ENCODE measurements at regions not wholly inside any gene's neighbourhood (a gene's known extent, or its start where the extent isn't known, plus 50 kb on each side); places are given as distances from the start of the nearest gene placed in this dataset.

DNA sequence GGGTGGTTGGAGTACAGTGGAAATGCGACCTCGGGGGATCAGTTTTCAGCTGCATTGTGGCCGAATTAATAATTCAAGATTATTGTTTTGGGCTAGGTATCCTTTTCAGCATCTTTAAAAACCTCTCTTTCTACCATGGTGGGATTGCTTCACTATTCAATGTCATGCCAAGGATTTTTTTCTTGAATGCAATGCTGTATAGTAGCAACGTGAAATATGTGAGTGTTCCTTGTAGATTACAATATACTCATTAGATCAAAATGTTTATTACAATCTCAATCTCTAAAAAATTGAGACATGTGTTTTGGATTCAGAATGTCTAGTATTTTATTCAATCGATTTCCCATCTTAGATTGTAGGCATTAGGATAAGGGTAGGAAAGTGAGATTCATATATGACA lies 586.5 kb upstream of the TBL1XR1 start:
- TF ChIP-seq, protein P1, sequence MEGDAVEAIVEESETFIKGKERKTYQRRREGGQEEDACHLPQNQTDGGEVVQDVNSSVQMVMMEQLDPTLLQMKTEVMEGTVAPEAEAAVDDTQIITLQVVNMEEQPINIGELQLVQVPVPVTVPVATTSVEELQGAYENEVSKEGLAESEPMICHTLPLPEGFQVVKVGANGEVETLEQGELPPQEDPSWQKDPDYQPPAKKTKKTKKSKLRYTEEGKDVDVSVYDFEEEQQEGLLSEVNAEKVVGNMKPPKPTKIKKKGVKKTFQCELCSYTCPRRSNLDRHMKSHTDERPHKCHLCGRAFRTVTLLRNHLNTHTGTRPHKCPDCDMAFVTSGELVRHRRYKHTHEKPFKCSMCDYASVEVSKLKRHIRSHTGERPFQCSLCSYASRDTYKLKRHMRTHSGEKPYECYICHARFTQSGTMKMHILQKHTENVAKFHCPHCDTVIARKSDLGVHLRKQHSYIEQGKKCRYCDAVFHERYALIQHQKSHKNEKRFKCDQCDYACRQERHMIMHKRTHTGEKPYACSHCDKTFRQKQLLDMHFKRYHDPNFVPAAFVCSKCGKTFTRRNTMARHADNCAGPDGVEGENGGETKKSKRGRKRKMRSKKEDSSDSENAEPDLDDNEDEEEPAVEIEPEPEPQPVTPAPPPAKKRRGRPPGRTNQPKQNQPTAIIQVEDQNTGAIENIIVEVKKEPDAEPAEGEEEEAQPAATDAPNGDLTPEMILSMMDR (CRISPR knock-in tag; IDR thresholded peaks at IDR 0.05): no peak
- TF ChIP-seq EZH2 (conservative IDR thresholded peaks at IDR 0.05; ENCODE audit: low read depth, low read length): no peak
